B cell (primary cell): ENCODE measurements at regions not wholly inside any gene's neighbourhood (a gene's known extent, or its start where the extent isn't known, plus 50 kb on each side); places are given as distances from the start of the nearest gene placed in this dataset.

Experiments used
- ATAC-seq: fragments of 200-7000 bp; cut with Tn5 transposase; one replicate; pipeline ENCODE4 v1.10.0; 2021; ENCODE audit warnings: low read depth, mild to moderate bottlenecking, moderate number of reproducible peaks, moderate library complexity
- CTCF ChIA-PET: fragments of 350-600 bp; sonication (Branson Sonifier 250); formaldehyde crosslinking; loops from one replicate; lab custom pipeline; 2021; ENCODE audit warnings: antibody characterized with exemption, inconsistent platforms; lab: Charles Lee
- POLR2A ChIA-PET: fragments of 350-600 bp; sonication (Branson Sonifier 250); formaldehyde crosslinking; loops from one replicate; lab custom pipeline; 2021; ENCODE audit warnings: antibody characterized with exemption; lab: Charles Lee
- DNase-seq: peaks from one replicate; pipeline ENCODE4 v3.0.0; 2013
- H2AFZ ChIP-seq: 2 replicates; pipeline ENCODE4 v1.6.1; 2012; ENCODE audit warnings: mild to moderate bottlenecking, low read depth, low read length; ENCODE audit not compliant: insufficient read depth, poor library complexity, severe bottlenecking
- H3K27ac ChIP-seq, 2 donors: 1 replicate in 1 of 2; 2 replicates in 1 of 2; pipeline ENCODE4 v1.5.1; 2012 to 2013; ENCODE audit warnings: low read length in 2 of 2, mild to moderate bottlenecking in 2 of 2, moderate library complexity in 1 of 2
- H3K27me3 ChIP-seq, 4 experiments: fragments of 200-600 bp in 1 of 4; sonication (generic) in 1 of 4; replicated peaks in 1 of 4; 1 replicate in 2 of 4; 2 replicates in 2 of 4; pipeline versions ENCODE4 v1.6.1 to v1.7.0; 2013 to 2016; ENCODE audit warnings: low read length in 3 of 4, mild to moderate bottlenecking in 2 of 4, mixed read lengths in 1 of 4, moderate library complexity in 1 of 4; ENCODE audit not compliant: insufficient read depth in 4 of 4, control insufficient read depth in 3 of 4; ENCODE audit errors: control extremely low read depth in 1 of 4
- H3K36me3 ChIP-seq, 2 experiments: replicated peaks in 1 of 2; 1 replicate in 1 of 2; 2 replicates in 1 of 2; pipeline versions ENCODE4 v1.6.1 to v1.7.1; 2013; ENCODE audit warnings: low read length in 1 of 2; ENCODE audit not compliant: insufficient read depth in 2 of 2, control insufficient read depth in 1 of 2; ENCODE audit errors: control extremely low read depth in 1 of 2, extremely low read depth in 1 of 2
- H3K4me1 ChIP-seq, 2 donors: fragments of 200-600 bp in 1 of 2; sonication (generic) in 1 of 2; 1 replicate in 1 of 2; 2 replicates in 1 of 2; pipeline versions ENCODE4 v1.5.1 to v1.6.1; 2013 to 2017; ENCODE audit warnings: low read length in 2 of 2; ENCODE audit not compliant: control insufficient read depth in 2 of 2, insufficient read depth in 2 of 2
- H3K4me2 ChIP-seq: replicated peaks from 2 replicates; pipeline ENCODE3; 2012; ENCODE audit warnings: mild to moderate bottlenecking, low read depth, low read length; ENCODE audit not compliant: poor library complexity, severe bottlenecking
- H3K4me3 ChIP-seq, 5 experiments: fragments of 200-600 bp in 1 of 5; sonication (generic) in 1 of 5; 1 replicate in 3 of 5; 2 replicates in 2 of 5; pipeline versions ENCODE4 v1.5.1 to v1.7.0; 2011 to 2016; ENCODE audit warnings: low read length in 4 of 5, mild to moderate bottlenecking in 4 of 5, low read depth in 2 of 5, control low read depth in 1 of 5, moderate library complexity in 1 of 5; ENCODE audit not compliant: insufficient read depth in 1 of 5; ENCODE audit errors: control extremely low read depth in 1 of 5, extremely low read depth in 1 of 5
- H3K79me2 ChIP-seq: fragments of 200-600 bp; sonication (generic); one replicate; pipeline ENCODE4 v1.6.0; 2016; ENCODE audit warnings: low read length; ENCODE audit not compliant: control insufficient read depth, insufficient read depth
- H3K9ac ChIP-seq: fragments of 200-600 bp; sonication (generic); 2 replicates; pipeline ENCODE4 v1.6.1; 2017; ENCODE audit warnings: mild to moderate bottlenecking, low read length, moderate library complexity
- H3K9me3 ChIP-seq, 3 donors: one replicate each; pipeline versions ENCODE4 v1.6.1 to v1.7.1; 2013; ENCODE audit warnings: low read length in 2 of 3; ENCODE audit not compliant: control insufficient read depth in 2 of 3, insufficient read depth in 1 of 3; ENCODE audit errors: control extremely low read depth in 1 of 3
- H4K20me1 ChIP-seq: 2 replicates; pipeline ENCODE4 v1.6.0; 2012; ENCODE audit warnings: mild to moderate bottlenecking, low read length; ENCODE audit not compliant: insufficient read depth, control insufficient read depth, poor library complexity, severe bottlenecking
- H3K27ac Mint-ChIP-seq: one replicate; pipeline ENCODE4 v1.8.0; 2021; ENCODE audit warnings: mixed read lengths
- H3K27me3 Mint-ChIP-seq: one replicate; pipeline ENCODE4 v1.8.0; 2021; ENCODE audit warnings: mixed read lengths
- H3K4me1 Mint-ChIP-seq: one replicate; pipeline ENCODE4 v1.8.0; 2021; ENCODE audit warnings: mixed read lengths
- H3K4me3 Mint-ChIP-seq: one replicate; pipeline ENCODE4 v1.8.0; 2021; ENCODE audit warnings: mixed read lengths
- H3K9me3 Mint-ChIP-seq: one replicate; pipeline ENCODE4 v1.8.0; 2022; ENCODE audit warnings: mixed read lengths; ENCODE audit not compliant: insufficient read depth
- EZH2 ChIP-seq: IDR thresholded peaks from 2 replicates; pipeline ENCODE4 v1.6.1; 2012; ENCODE audit warnings: borderline replicate concordance, low read depth, mild to moderate bottlenecking, moderate library complexity, low read length; ENCODE audit not compliant: insufficient read depth, poor library complexity, severe bottlenecking
- WGBS: methylation state at CpG from one replicate; pipeline ENCODE4 v1.1.5; 2013; ENCODE audit warnings: missing lambda C conversion rate; ENCODE audit not compliant: insufficient coverage; 5-methylcytosine and 5-hydroxymethylcytosine counted together
- intact Hi-C: fragments of 100-400 bp; cut with micrococcal nuclease; formaldehyde crosslinking; loops from one replicate; pipeline ENCODE4 v1.10.0; 2022
- TF ChIP-seq, protein P1 (sequence below): fragments of 200-600 bp; IDR thresholded peaks from one replicate; pipeline ENCODE4 v1.8.0; 2022; ENCODE audit warnings: antibody characterized with exemption, mild to moderate bottlenecking

DNA sequence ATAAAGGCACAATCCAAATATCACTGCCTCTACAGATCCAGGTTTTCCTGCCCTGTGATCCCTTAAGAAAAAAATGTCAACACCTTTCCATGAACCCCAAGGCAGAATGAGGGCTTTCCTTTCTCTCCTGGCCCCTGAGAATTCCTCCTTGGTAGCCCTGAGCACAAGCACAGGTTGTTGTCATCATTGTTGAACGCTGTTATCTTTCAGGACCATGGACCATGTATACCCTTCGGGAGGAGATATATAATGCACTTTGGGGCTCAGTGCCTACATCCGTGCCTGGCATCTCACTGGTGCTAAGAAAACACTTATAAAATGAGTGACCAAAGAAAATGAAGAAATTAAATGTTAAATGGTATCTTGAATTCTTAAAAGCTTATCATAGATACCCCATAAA, 296.2 kb downstream of the SETD4 start:
- CTCF ChIA-PET: no interaction called here
- no peak overlapping the region for H3K4me2 ChIP-seq
- Mint-ChIP-seq H3K4me3 (no peak overlapping the region), H3K9me3 (no peaks in the 10 kb centered on the region), H3K4me1 (no peaks in the 10 kb centered on the region), H3K27me3 (peaks cover 18% of the 10 kb centered on the region), H3K27ac (no peak overlapping the region)
- no peak overlapping the region for H3K4me3 ChIP-seq
- no peaks in the 10 kb centered on the region for H3K4me1 ChIP-seq
- no peak overlapping the region for H3K27ac ChIP-seq
- H4K20me1 ChIP-seq: no peaks in the 10 kb centered on the region
- H2AFZ ChIP-seq: no peak overlapping the region
- no peaks in the 10 kb centered on the region for H3K79me2 ChIP-seq
- H3K36me3 ChIP-seq: no peaks in the 10 kb centered on the region
- intact Hi-C loops: no loop called here
- no peaks in the 10 kb centered on the region for H3K9me3 ChIP-seq
- POLR2A ChIA-PET: no interaction called here
- 80% methylated on average over 3 of the region's 3 CpGs for WGBS
- no peak for TF ChIP-seq EZH2
- TF ChIP-seq, protein P1, sequence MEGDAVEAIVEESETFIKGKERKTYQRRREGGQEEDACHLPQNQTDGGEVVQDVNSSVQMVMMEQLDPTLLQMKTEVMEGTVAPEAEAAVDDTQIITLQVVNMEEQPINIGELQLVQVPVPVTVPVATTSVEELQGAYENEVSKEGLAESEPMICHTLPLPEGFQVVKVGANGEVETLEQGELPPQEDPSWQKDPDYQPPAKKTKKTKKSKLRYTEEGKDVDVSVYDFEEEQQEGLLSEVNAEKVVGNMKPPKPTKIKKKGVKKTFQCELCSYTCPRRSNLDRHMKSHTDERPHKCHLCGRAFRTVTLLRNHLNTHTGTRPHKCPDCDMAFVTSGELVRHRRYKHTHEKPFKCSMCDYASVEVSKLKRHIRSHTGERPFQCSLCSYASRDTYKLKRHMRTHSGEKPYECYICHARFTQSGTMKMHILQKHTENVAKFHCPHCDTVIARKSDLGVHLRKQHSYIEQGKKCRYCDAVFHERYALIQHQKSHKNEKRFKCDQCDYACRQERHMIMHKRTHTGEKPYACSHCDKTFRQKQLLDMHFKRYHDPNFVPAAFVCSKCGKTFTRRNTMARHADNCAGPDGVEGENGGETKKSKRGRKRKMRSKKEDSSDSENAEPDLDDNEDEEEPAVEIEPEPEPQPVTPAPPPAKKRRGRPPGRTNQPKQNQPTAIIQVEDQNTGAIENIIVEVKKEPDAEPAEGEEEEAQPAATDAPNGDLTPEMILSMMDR: no peak
- ATAC-seq (no peak), DNase-seq (no peak)
- H3K9ac ChIP-seq: no peak overlapping the region
- no peaks in the 10 kb centered on the region for H3K27me3 ChIP-seq

DNA sequence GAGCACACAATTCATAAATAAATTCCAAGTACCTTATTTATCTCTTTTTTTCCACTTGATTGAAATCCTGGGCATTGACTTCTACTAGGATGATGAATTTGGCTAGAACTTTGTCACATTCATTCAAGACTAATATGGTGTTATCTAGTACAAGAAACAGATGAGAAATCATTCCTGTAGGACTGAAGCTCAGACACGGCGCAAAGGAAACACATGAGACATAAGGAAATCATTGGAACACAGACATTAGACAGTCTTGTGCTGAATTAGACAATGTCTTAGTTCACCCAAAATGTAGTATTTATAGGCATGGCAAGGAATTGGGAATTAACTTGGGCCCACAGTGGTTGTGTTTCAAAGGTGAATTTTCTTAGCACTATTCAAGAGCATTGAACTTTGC, 305.7 kb downstream of the SETD4 start:
- no peak for ATAC-seq
- no peak overlapping the region for H3K4me3 Mint-ChIP-seq
- Histone ChIP-seq H2AFZ (no peak overlapping the region), H3K4me1 (no peaks in the 10 kb centered on the region), H3K27me3 (peaks cover 0 to 8% (median 2%) of the 10 kb centered on the region in 4 experiments), H4K20me1 (no peaks in the 10 kb centered on the region), H3K9ac (no peak overlapping the region), H3K36me3 (no peaks in the 10 kb centered on the region), H3K9me3 (no peaks in the 10 kb centered on the region), H3K4me3 (no peak overlapping the region), H3K4me2 (no peak overlapping the region), H3K79me2 (no peaks in the 10 kb centered on the region), H3K27ac (no peak overlapping the region)
- H3K27ac Mint-ChIP-seq: no peak overlapping the region
- H3K9me3 Mint-ChIP-seq: no peaks in the 10 kb centered on the region
- CTCF ChIA-PET: no interaction called here
- POLR2A ChIA-PET: no interaction called here
- intact Hi-C loops: no loop called here
- no peaks in the 10 kb centered on the region for H3K4me1 Mint-ChIP-seq
- H3K27me3 Mint-ChIP-seq: peaks cover 62% of the 10 kb centered on the region
- TF ChIP-seq, protein P1: no peak
- TF ChIP-seq EZH2: no peak
- DNase-seq: no peak
- WGBS: 100% methylated on average over 2 of the region's 2 CpGs
